ENCODE measurements at regions not wholly inside any gene's neighbourhood (a gene's known extent, or its start where the extent isn't known, plus 50 kb on each side); places are given as distances from the start of the nearest gene placed in this dataset.

- no peak overlapping the region for H3K4me3 ChIP-seq
- H3K27me3 ChIP-seq, result no peaks in the 10 kb centered on the region
- DNase-seq, result no peak
- intact Hi-C loops (cut with DNase I; ENCODE audit: low total_unique reads), result no loop called here
- no peaks in the 10 kb centered on the region for H3K36me3 ChIP-seq (ENCODE audit: low read depth, missing control alignments)
- no peak overlapping the region for H3K27ac ChIP-seq
- H3K9me3 ChIP-seq, result no peaks in the 10 kb centered on the region
- TF ChIP-seq POLR2A (IDR thresholded peaks at IDR 0.05), result no peak
- TF ChIP-seq, protein P1, sequence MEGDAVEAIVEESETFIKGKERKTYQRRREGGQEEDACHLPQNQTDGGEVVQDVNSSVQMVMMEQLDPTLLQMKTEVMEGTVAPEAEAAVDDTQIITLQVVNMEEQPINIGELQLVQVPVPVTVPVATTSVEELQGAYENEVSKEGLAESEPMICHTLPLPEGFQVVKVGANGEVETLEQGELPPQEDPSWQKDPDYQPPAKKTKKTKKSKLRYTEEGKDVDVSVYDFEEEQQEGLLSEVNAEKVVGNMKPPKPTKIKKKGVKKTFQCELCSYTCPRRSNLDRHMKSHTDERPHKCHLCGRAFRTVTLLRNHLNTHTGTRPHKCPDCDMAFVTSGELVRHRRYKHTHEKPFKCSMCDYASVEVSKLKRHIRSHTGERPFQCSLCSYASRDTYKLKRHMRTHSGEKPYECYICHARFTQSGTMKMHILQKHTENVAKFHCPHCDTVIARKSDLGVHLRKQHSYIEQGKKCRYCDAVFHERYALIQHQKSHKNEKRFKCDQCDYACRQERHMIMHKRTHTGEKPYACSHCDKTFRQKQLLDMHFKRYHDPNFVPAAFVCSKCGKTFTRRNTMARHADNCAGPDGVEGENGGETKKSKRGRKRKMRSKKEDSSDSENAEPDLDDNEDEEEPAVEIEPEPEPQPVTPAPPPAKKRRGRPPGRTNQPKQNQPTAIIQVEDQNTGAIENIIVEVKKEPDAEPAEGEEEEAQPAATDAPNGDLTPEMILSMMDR (IDR thresholded peaks at IDR 0.05), result no peak
- 72 to 86% methylated on average over 6 of the region's 6 CpGs for WGBS, 2 donors
- no peaks in the 10 kb centered on the region for H3K4me1 ChIP-seq
Observed at GRCh38 chr5:107776922-107777740, 106.4 kb upstream of the EFNA5 start.

DNA sequence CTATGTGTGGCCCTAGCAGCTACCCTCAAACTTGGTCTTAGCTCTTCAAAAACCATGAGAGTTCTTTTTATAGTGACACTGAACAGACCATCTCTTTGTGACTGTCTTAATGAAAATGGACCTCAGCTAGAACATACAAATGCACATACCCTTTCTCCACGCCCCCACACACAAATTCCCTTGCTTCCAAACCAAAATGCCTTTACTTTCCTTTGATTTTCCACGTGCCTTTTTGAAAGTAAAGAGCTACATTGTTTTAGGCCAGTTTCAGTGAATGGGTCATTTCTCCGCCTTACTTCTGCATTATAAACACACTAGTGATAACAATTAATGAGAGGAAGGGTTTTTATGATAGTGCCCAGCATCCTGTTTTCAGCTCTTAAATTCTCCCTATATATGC, 105.8 kb upstream of the EFNA5 start:
- Histone ChIP-seq H3K27me3 (no peaks in the 10 kb centered on the region), H3K27ac (no peak overlapping the region), H3K9me3 (no peaks in the 10 kb centered on the region), H3K4me3 (no peak overlapping the region), H3K4me1 (no peaks in the 10 kb centered on the region), H3K36me3 (ENCODE audit: low read depth, missing control alignments) (no peaks in the 10 kb centered on the region)
- no peak for DNase-seq
- 60 to 62% methylated on average over 3 of the region's 3 CpGs for WGBS, 2 donors
- TF ChIP-seq POLR2A (IDR thresholded peaks at IDR 0.05), result no peak
- TF ChIP-seq, protein P1 (IDR thresholded peaks at IDR 0.05), result no peak
- intact Hi-C loops (cut with DNase I; ENCODE audit: low total_unique reads), result no loop called here

- Histone ChIP-seq H3K4me3 (no peak overlapping the region), H3K36me3 (ENCODE audit: low read depth, missing control alignments) (no peaks in the 10 kb centered on the region), H3K4me1 (no peaks in the 10 kb centered on the region), H3K27ac (no peak overlapping the region), H3K9me3 (no peaks in the 10 kb centered on the region), H3K27me3 (no peaks in the 10 kb centered on the region)
- no peak for DNase-seq
- intact Hi-C loops (cut with DNase I; ENCODE audit: low total_unique reads), result no loop called here
- TF ChIP-seq POLR2A (IDR thresholded peaks at IDR 0.05), result no peak
- TF ChIP-seq, protein P1 (IDR thresholded peaks at IDR 0.05), result no peak
- 77 to 86% methylated on average over 2 of the region's 2 CpGs for WGBS, 2 donors
Observed at GRCh38 chr5:107774316-107774715, 103.6 kb upstream of the EFNA5 start.

DNA sequence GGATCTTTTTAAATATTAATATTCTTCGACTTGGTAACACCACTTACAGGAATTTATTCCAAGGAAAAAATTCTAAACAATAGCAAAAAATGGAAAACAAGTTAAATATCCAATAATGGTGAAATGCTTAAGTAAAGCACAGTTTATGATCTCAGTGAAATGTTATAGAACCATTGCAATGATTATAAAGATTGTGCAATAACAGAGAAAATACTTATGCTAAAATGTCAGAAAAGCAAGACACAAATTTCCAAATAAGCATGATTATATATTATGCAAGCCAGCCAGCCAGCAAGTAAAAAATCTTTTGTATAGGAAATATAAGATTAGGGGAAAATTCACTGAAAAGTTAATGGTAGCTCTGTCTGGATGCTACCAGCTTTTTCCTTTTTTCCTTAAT, 102.7 kb upstream of the EFNA5 start:
- intact Hi-C loops (cut with DNase I; ENCODE audit: low total_unique reads), result no loop called here
- TF ChIP-seq, protein P1 (IDR thresholded peaks at IDR 0.05), result no peak
- no peak for TF ChIP-seq POLR2A (IDR thresholded peaks at IDR 0.05)
- Histone ChIP-seq H3K27ac (no peak overlapping the region), H3K36me3 (ENCODE audit: low read depth, missing control alignments) (no peaks in the 10 kb centered on the region), H3K27me3 (no peaks in the 10 kb centered on the region), H3K4me1 (no peaks in the 10 kb centered on the region), H3K9me3 (no peaks in the 10 kb centered on the region), H3K4me3 (no peak overlapping the region)
- 85 to 88% methylated on average over 1 of the region's 1 CpG for WGBS, 2 donors
- no peak for DNase-seq
